H9 (cell line): ENCODE measurements at regions not wholly inside any gene's neighbourhood (a gene's known extent, or its start where the extent isn't known, plus 50 kb on each side); places are given as distances from the start of the nearest gene placed in this dataset.

Source experiments
- DNase-seq: peaks from one replicate; pipeline ENCODE4 v3.0.0-alpha.2; 2017
- H2AFZ ChIP-seq: one replicate; pipeline ENCODE4 v1.6.1; 2013; ENCODE audit warnings: mild to moderate bottlenecking, low read length, control low read depth, moderate library complexity
- H2AK5ac ChIP-seq: 2 replicates; pipeline ENCODE4 v1.6.1; 2013; ENCODE audit warnings: low read length, control low read depth, mixed read lengths; ENCODE audit not compliant: insufficient read length
- H2BK120ac ChIP-seq: one replicate; pipeline ENCODE4 v1.6.1; 2013; ENCODE audit warnings: low read depth, mild to moderate bottlenecking, low read length, control low read depth, inconsistent platforms; ENCODE audit not compliant: poor library complexity, severe bottlenecking
- H2BK12ac ChIP-seq: 2 replicates; pipeline ENCODE4 v1.6.1; 2013; ENCODE audit warnings: low read length, control low read depth, mixed read lengths, low read depth; ENCODE audit not compliant: insufficient read length
- H2BK15ac ChIP-seq: 2 replicates; pipeline ENCODE4 v1.6.1; 2013; ENCODE audit warnings: low read depth, low read length, control low read depth
- H2BK20ac ChIP-seq: one replicate; pipeline ENCODE4 v1.6.1; 2013; ENCODE audit warnings: low read depth, mild to moderate bottlenecking, low read length, control low read depth, inconsistent platforms; ENCODE audit not compliant: poor library complexity, severe bottlenecking
- H2BK5ac ChIP-seq: 2 replicates; pipeline ENCODE4 v1.6.1; 2013; ENCODE audit warnings: low read length, control low read depth, mixed read lengths; ENCODE audit not compliant: insufficient read length
- H3K14ac ChIP-seq: 2 replicates; pipeline ENCODE4 v1.6.1; 2013; ENCODE audit warnings: low read length, control low read depth; ENCODE audit not compliant: insufficient read depth
- H3K18ac ChIP-seq: 2 replicates; pipeline ENCODE4 v1.6.1; 2013; ENCODE audit warnings: low read depth, mild to moderate bottlenecking, mixed read lengths, low read length, control low read depth; ENCODE audit not compliant: insufficient read length
- H3K23ac ChIP-seq: 2 replicates; pipeline ENCODE4 v1.6.1; 2013; ENCODE audit warnings: low read length, control low read depth, mixed read lengths, low read depth; ENCODE audit not compliant: insufficient read length
- H3K23me2 ChIP-seq: 2 replicates; pipeline ENCODE4 v1.6.1; 2013; ENCODE audit warnings: low read depth, mild to moderate bottlenecking, mixed read lengths, low read length, control low read depth; ENCODE audit not compliant: insufficient read length, poor library complexity, severe bottlenecking
- H3K27ac ChIP-seq: 2 replicates; pipeline ENCODE4 v1.5.1; 2013; ENCODE audit warnings: low read length, control low read depth, mixed read lengths, low read depth; ENCODE audit not compliant: insufficient read length
- H3K27me3 ChIP-seq: 2 replicates; pipeline ENCODE4 v1.6.1; 2013; ENCODE audit warnings: low read length, control low read depth, inconsistent platforms; ENCODE audit not compliant: insufficient read depth
- H3K4ac ChIP-seq: 2 replicates; pipeline ENCODE4 v1.6.1; 2013; ENCODE audit warnings: low read depth, mild to moderate bottlenecking, control low read depth, inconsistent platforms, low read length, moderate library complexity
- H3K4me1 ChIP-seq: 2 replicates; pipeline ENCODE4 v1.6.1; 2013; ENCODE audit warnings: low read length, control low read depth, inconsistent platforms; ENCODE audit not compliant: insufficient read depth
- H3K4me2 ChIP-seq: 2 replicates; pipeline ENCODE4 v1.6.1; 2013; ENCODE audit warnings: low read length, control low read depth, mixed read lengths; ENCODE audit not compliant: insufficient read length, insufficient read depth
- H3K56ac ChIP-seq: 2 replicates; pipeline ENCODE4 v1.6.1; 2013; ENCODE audit warnings: low read depth, mild to moderate bottlenecking, mixed read lengths, low read length, control low read depth; ENCODE audit not compliant: insufficient read length
- H3K79me1 ChIP-seq: 2 replicates; pipeline ENCODE4 v1.6.1; 2013; ENCODE audit warnings: low read depth, mild to moderate bottlenecking, moderate library complexity, low read length, control low read depth, inconsistent platforms; ENCODE audit not compliant: insufficient read depth, poor library complexity, severe bottlenecking
- H3K79me2 ChIP-seq: 2 replicates; pipeline ENCODE4 v1.6.1; 2013; ENCODE audit warnings: low read length, control low read depth, inconsistent platforms; ENCODE audit not compliant: insufficient read depth
- H3K9ac ChIP-seq: 2 replicates; pipeline ENCODE4 v1.6.1; 2013; ENCODE audit warnings: low read length, control low read depth, mixed read lengths; ENCODE audit not compliant: insufficient read length; ENCODE audit errors: extremely low read depth
- H3K9me3 ChIP-seq: one replicate; pipeline ENCODE4 v1.6.1; 2013; ENCODE audit warnings: low read depth, low read length, inconsistent platforms; ENCODE audit not compliant: control insufficient read depth
- H3T11ph ChIP-seq: one replicate; pipeline ENCODE4 v1.6.1; 2013; ENCODE audit warnings: mild to moderate bottlenecking, low read length, control low read depth, inconsistent platforms
- H4K20me1 ChIP-seq: one replicate; pipeline ENCODE4 v1.6.1; 2013; ENCODE audit not compliant: control insufficient read depth, insufficient read length, insufficient read depth
- H4K5ac ChIP-seq: 2 replicates; pipeline ENCODE4 v1.6.1; 2013; ENCODE audit warnings: low read depth, mild to moderate bottlenecking, mixed read lengths, low read length, control low read depth; ENCODE audit not compliant: insufficient read length
- H4K8ac ChIP-seq: replicated peaks from 2 replicates; pipeline ENCODE4 v1.6.1; 2013; ENCODE audit warnings: low read length, control low read depth, mixed read lengths, low read depth; ENCODE audit not compliant: insufficient read length
- H4K91ac ChIP-seq: 2 replicates; pipeline ENCODE4 v1.6.1; 2013; ENCODE audit warnings: low read depth, mild to moderate bottlenecking, moderate library complexity, mixed read lengths, low read length, control low read depth; ENCODE audit not compliant: insufficient read length
- H3K27ac Mint-ChIP-seq, 3 experiments: 2 replicates in 2 of 3; 3 replicates in 1 of 3; pipeline ENCODE4 v1.8.0; 2020 to 2021; ENCODE audit warnings: mixed read lengths in 3 of 3, mild to moderate bottlenecking in 1 of 3, moderate library complexity in 1 of 3
- H3K27me3 Mint-ChIP-seq: 2 replicates; pipeline ENCODE4 v1.8.0; 2021; ENCODE audit warnings: low read depth, mild to moderate bottlenecking, moderate library complexity, mixed read lengths
- H3K36me3 Mint-ChIP-seq, 3 experiments: 2 replicates in 2 of 3; 3 replicates in 1 of 3; pipeline ENCODE4 v1.8.0; 2020 to 2021; ENCODE audit warnings: low read depth in 3 of 3, mixed read lengths in 3 of 3; ENCODE audit not compliant: insufficient read depth in 1 of 3
- H3K4me1 Mint-ChIP-seq, 2 experiments: 2 replicates each; pipeline ENCODE4 v1.8.0; 2020; ENCODE audit warnings: mixed read lengths in 2 of 2
- H3K4me3 Mint-ChIP-seq, 2 experiments: 2 replicates in 1 of 2; 3 replicates in 1 of 2; pipeline ENCODE4 v1.8.0; 2020 to 2021; ENCODE audit warnings: mild to moderate bottlenecking in 2 of 2, mixed read lengths in 2 of 2, moderate library complexity in 1 of 2
- H3K9me3 Mint-ChIP-seq, 2 experiments: 2 replicates in 1 of 2; 3 replicates in 1 of 2; pipeline ENCODE4 v1.8.0; 2020; ENCODE audit warnings: mild to moderate bottlenecking in 2 of 2, mixed read lengths in 2 of 2, moderate library complexity in 1 of 2
- WGBS: extraction: QIAGEN DNeasy Blood & Tissue Kit; methylation state at CpG from one replicate; pipeline ENCODE4 v1.1.7; 2013; ENCODE audit warnings: missing lambda C conversion rate, low lambda C conversion rate, mixed read lengths; ENCODE audit not compliant: insufficient read length; ENCODE audit errors: extremely low coverage; 5-methylcytosine and 5-hydroxymethylcytosine counted together
- TF ChIP-seq, protein P1 (sequence below): fragments of 200-600 bp; sonication (generic); conservative IDR thresholded peaks from 3 replicates; pipeline ENCODE4 v1.8.0; 2021; ENCODE audit warnings: antibody characterized with exemption, mild to moderate bottlenecking

DNA sequence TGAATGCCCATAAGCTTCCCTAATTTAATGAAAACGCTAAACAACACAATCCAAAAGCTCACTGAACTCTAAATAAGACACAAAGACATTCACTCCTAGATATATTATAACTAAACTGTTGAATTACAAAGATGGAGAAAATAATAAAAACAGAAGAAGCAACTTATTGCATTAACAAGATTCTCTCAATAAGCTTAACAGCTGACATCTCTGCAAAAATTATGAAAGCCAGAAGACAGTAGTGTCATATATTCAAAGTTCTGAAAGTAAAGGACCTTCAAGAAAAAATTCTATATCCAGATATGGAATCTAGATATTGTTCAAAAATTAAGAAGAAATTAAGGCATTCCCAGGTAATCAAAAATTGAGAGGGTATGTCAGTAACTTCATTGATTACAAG, 957.8 kb upstream of the TYRP1 start:
- no peaks in the 10 kb centered on the region for H3K4me1 ChIP-seq
- no peaks in the 10 kb centered on the region for H3K23me2 ChIP-seq
- no peak overlapping the region for H3K23ac ChIP-seq
- no peak overlapping the region for H4K8ac ChIP-seq
- no peaks in the 10 kb centered on the region for H3K27me3 ChIP-seq
- Mint-ChIP-seq H3K4me3 (no peak overlapping the region), H3K9me3 (peaks cover 15 to 20% of the 10 kb centered on the region in 2 experiments), H3K27me3 (no peaks in the 10 kb centered on the region), H3K4me1 (no peaks in the 10 kb centered on the region), H3K27ac (no peak overlapping the region), H3K36me3 (peaks cover 0 to 10% (median 0%) of the 10 kb centered on the region in 3 experiments; a peak in 4 of 7 replicates)
- no peak overlapping the region for H3T11ph ChIP-seq
- no peaks in the 10 kb centered on the region for H3K9me3 ChIP-seq
- no peak overlapping the region for H4K5ac ChIP-seq
- TF ChIP-seq, protein P1, sequence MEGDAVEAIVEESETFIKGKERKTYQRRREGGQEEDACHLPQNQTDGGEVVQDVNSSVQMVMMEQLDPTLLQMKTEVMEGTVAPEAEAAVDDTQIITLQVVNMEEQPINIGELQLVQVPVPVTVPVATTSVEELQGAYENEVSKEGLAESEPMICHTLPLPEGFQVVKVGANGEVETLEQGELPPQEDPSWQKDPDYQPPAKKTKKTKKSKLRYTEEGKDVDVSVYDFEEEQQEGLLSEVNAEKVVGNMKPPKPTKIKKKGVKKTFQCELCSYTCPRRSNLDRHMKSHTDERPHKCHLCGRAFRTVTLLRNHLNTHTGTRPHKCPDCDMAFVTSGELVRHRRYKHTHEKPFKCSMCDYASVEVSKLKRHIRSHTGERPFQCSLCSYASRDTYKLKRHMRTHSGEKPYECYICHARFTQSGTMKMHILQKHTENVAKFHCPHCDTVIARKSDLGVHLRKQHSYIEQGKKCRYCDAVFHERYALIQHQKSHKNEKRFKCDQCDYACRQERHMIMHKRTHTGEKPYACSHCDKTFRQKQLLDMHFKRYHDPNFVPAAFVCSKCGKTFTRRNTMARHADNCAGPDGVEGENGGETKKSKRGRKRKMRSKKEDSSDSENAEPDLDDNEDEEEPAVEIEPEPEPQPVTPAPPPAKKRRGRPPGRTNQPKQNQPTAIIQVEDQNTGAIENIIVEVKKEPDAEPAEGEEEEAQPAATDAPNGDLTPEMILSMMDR, result no peak
- no peak overlapping the region for H2BK12ac ChIP-seq
- no peak overlapping the region for H3K14ac ChIP-seq
- H2AFZ ChIP-seq, result no peak overlapping the region
- H2BK15ac ChIP-seq, result no peak overlapping the region
- H3K56ac ChIP-seq, result no peak overlapping the region
- no peak overlapping the region for H3K4ac ChIP-seq
- no peak overlapping the region for H3K27ac ChIP-seq
- no peaks in the 10 kb centered on the region for H4K20me1 ChIP-seq
- no peak overlapping the region for H4K91ac ChIP-seq
- no peaks in the 10 kb centered on the region for H3K79me2 ChIP-seq
- no peak overlapping the region for H2AK5ac ChIP-seq
- H2BK5ac ChIP-seq, result no peak overlapping the region
- no peak overlapping the region for H3K4me2 ChIP-seq
- no peak overlapping the region for H3K9ac ChIP-seq
- H2BK20ac ChIP-seq, result no peak overlapping the region
- WGBS, result no CpG with 5 or more reads among the region's 1 CpG
- no peaks in the 10 kb centered on the region for H3K79me1 ChIP-seq
- H3K18ac ChIP-seq, result no peak overlapping the region
- H2BK120ac ChIP-seq, result no peak overlapping the region
- no peak for DNase-seq
